ENCODE measurements at regions not wholly inside any gene's neighbourhood (a gene's known extent, or its start where the extent isn't known, plus 50 kb on each side); places are given as distances from the start of the nearest gene placed in this dataset.

GRCh38 chr4:41391271-41391670 is 134.5 kb downstream of the UCHL1 start:
- H3K36me3 ChIP-seq (ENCODE audit: control insufficient read depth in 2 of 2, extremely low read depth in 1 of 2, insufficient read depth in 2 of 2, low read length in 2 of 2), result no peaks in the 10 kb centered on the region
- H3K9me1 ChIP-seq (replicated peaks; ENCODE audit: control insufficient read depth, extremely low read depth, insufficient read depth, low read length), result no peaks in the 10 kb centered on the region
- DNase-seq (ENCODE audit: low read depth, low spot score) (no peak), FAIRE-seq (no peak)
- no peaks in the 10 kb centered on the region for H4K20me1 ChIP-seq (replicated peaks; ENCODE audit: control insufficient read depth, extremely low read depth, insufficient read depth, low read length)
- peaks cover under 1% of the 10 kb centered on the region for H3K4me1 ChIP-seq (ENCODE audit: control insufficient read depth, extremely low read depth, insufficient read depth, low read length)
- H3K4me3 ChIP-seq (replicated peaks in 1 of 3; ENCODE audit: insufficient read depth in 1 of 3, low read depth in 1 of 3, low read length in 3 of 3), result no peak overlapping the region
- peaks cover 7 to 9% of the 10 kb centered on the region in 2 experiments for H3K27me3 ChIP-seq (ENCODE audit: control insufficient read depth in 2 of 2, insufficient read depth in 2 of 2, low read length in 2 of 2)
- H3K27ac ChIP-seq (ENCODE audit: insufficient read depth, low read depth, low read length), result no peak overlapping the region
- ChIA-PET POLR2A (no interaction called here), CTCF (interaction anchor here (0.6 kb wide), 1 partner anchor 1039 kb away, joined by 3 read pairs; no protein-coding TSS in a partner anchor)
- no peak overlapping the region for H2AFZ ChIP-seq (ENCODE audit: low read depth, low read length)
- dilution Hi-C loops (cut with MboI; ENCODE audit: extremely low pct_ligation_motif_present, low sequenced_read_pairs), result no loop called here
- no peaks in the 10 kb centered on the region for H3K79me2 ChIP-seq (ENCODE audit: control insufficient read depth, insufficient read depth, low read length)
- BruUV-seq (replicated peaks), result no TSS peak
- H3K9ac ChIP-seq (replicated peaks; ENCODE audit: extremely low read depth, insufficient read depth, low read length), result no peak overlapping the region
- no peaks in the 10 kb centered on the region for H3K9me3 ChIP-seq (replicated peaks; ENCODE audit: control insufficient read depth, insufficient read depth, low read length)
- intact Hi-C loops (cut with micrococcal nuclease), result no loop called here
- H3K4me2 ChIP-seq (ENCODE audit: insufficient read depth, low read length), result no peak overlapping the region
- TF ChIP-seq FOS (IDR thresholded peaks at IDR 0.05; ENCODE audit: borderline replicate concordance, insufficient read depth, low read length) (no peak), MYC (IDR thresholded peaks at IDR 0.05; ENCODE audit: low read depth, low read length) (no peak), GATA2 (IDR thresholded peaks at IDR 0.05; ENCODE audit: insufficient read depth, insufficient read length, low read depth, low read length) (no peak), POLR2AphosphoS5 (IDR thresholded peaks at IDR 0.05; ENCODE audit: insufficient read depth, low read depth, low read length) (no peak), EZH2 (IDR thresholded peaks at IDR 0.05; ENCODE audit: borderline replicate concordance, low read depth, low read length, severe bottlenecking) (no peak), CTCF (IDR thresholded peaks at IDR 0.05; ENCODE audit: extremely low read depth in 1 of 2, insufficient read depth in 1 of 2, low read depth in 1 of 2, low read length in 2 of 2) (no peak), JUN (IDR thresholded peaks at IDR 0.05; ENCODE audit: borderline replicate concordance, insufficient read depth, insufficient read length, low read depth) (no peak), MAX (IDR thresholded peaks at IDR 0.05; ENCODE audit: insufficient read depth, insufficient read length) (no peak), POLR2A (IDR thresholded peaks at IDR 0.05; ENCODE audit: low read depth, low read length) (no peak)

Measured in endothelial cell of umbilical vein (primary cell).